NCI-H69 (cell line): ENCODE measurements at regions not wholly inside any gene's neighbourhood (a gene's known extent, or its start where the extent isn't known, plus 50 kb on each side); places are given as distances from the start of the nearest gene placed in this dataset.
A peak's percentile ranks its signal among the peaks of the same experiment; 100 is the strongest.

Experiments
- DNase-seq: peaks from one replicate; lab custom pipeline; 2025; lab: John Stamatoyannopoulos, UW

DNA sequence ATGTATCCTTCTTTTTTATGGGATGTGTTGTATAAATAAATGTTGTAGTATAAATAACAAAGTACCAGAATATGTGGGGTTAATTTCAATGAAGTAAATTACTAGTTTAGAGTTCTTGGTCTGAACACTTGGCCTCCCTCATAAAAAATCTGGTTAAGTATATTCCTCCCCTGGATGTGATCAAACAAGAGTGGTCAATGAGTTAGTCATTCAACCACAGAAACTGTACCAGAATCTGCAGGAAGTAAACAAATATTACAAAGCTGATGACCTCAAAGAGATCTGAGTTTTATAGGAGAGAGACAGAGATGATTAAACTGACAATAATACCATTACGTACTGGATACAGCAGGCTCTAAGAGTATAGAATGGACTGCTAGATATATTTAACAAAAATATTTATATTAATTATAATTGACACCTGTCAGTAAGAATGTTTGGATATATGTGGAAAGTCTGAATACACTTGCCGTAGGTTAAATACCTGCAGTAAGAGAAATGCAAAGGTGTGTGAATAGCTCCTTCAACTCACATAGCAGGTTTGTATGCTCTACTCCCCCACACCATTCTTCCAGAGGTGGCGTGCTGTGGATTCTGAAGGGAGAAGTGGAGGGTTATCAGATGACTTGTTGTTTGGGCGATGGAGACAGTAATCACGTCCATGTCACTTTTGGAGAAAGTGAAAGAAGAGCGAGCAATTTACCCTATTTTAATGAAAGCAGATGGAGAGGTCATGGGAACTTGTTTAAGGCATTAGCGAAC is 108.3 kb upstream of the LRATD1 start:
- DNase-seq, result no peak

GRCh38 chr2:14524803-14525080 is 107.8 kb upstream of the LRATD1 start:
- DNase-seq, result no peak

DNA sequence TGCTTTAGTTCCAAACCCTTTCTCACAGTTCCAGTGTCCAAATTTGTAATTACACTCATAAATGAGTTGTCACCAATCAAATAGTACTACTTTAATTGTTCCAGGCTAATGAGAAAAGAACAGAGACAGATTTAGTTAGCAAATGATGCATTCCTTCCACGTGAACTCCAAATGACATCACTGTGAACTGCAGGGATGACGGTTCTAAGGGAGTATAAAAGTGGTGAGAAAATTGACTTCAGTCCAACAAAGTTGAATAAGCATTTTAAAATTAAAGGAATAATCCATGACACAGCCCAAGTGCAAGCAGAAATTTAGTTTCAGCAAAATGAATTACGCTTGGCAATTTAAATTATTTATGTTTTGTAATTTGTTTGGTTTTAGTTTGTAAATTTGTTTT is 102.0 kb upstream of the LRATD1 start:
- no peak for DNase-seq

DNA sequence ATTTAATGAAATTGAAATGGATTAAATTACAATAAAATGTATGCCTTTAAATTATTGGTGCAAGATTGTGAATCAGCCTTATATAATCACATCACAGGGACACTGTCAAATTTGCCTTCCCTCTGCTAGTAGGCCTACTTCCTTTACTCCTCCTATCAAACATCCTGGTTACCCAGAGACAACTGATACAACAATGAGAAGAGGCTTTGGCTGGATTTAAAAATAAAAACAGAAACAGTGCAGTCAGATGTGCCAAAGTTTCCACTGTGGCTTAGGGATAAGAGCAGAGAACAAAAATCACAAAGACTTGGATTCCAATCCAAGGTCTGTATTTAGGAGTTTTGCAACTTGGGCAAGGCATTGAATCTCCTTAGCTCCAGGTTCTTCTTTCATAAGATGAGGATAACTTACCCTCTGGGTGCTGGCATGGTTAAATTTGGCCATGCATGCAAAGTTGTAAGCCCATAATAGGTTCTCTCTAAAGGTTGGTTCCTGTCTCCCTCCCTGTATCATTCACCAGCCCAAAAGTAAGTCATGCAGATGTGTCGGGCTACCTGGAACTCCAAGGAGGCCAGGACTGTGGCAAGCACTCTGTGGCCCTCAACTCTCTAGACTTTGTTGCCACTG is 99.3 kb upstream of the LRATD1 start:
- DNase-seq, result no peak

- peak; percentile 4 for DNase-seq
Measured at GRCh38 chr2:14535156-14535555, 97.4 kb upstream of the LRATD1 start.

DNA sequence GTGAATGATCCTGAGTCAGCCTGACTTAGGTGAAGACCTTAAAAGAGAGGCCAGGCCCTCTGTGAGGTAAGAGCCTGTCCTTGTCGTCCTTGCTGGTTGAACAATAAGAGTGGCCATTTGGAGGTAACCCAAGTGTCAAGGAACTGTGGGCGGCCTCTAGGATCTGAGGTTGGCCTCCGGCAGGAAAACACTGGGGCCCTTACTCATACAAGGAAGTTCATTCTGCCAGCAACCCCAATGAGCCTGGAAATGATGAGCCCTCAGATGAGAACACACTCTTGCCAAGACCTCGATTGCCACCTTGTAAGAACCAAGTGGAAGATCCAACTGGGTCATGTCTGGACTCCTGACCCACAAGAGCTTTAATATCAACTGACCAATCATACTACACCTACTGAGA is 95.5 kb upstream of the LRATD1 start:
- DNase-seq, result no peak

- no peak for DNase-seq
Measured at GRCh38 chr2:14540015-14540414, 92.5 kb upstream of the LRATD1 start.

GRCh38 chr2:14543284-14543683 is 89.2 kb upstream of the LRATD1 start:
- DNase-seq, result peak; percentile 55

DNA sequence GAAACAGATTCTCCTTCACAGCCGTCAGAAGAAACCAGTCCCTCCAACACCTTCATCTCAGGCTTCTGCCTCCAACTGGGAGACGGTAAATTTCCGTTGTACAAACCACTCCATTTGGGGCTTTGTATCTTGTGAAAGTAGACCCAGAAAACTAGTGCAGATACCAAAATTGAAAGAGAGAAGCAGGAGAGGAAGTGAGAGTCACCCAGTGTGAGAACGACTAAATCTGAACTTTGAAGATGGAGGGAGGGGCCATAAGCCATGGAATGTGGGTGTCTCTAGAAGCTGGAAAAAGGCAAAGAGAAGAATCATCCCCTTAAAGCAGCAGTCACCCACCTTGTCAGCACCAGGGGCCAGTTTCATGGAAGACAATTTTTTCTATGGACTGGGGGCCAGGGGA is 88.3 kb upstream of the LRATD1 start:
- DNase-seq, result no peak

DNA sequence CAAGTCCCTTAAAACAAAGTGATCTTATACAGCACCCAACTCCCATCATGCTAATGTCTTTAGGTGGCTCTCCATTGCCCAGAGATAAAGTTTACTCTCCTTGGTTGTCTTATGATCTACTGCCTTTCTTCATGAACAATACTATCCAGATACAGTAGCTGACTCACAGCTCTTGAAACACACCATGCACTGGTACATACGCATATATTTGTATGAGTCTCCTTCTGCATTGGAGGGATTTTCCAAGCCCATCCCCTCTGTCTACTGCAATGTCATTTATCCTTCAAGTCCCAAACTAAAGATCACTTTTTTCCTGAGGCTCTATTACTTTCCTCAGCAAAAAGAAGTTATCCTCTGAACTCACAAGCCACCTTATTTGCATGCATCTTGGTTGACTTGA is 84.7 kb upstream of the LRATD1 start:
- DNase-seq, result no peak

DNA sequence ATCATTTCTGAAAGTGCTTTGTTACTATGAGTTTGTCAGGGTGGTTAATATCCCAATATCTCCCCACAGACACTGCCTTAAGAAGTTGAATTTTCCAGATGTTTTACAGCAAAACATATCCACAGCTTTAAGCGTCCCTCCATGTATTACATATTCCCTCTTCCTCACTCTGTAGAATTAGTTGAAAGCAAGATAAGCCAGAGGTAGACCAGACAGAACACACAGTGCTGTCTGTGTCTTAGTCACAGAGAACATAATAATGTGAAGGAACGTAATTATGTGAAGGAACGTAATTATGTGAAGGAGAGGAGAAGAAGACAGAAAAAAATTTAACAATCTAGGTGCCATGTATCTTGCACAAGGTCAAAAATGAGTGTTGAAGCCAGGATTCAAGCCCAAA is 81.9 kb upstream of the LRATD1 start:
- DNase-seq, result no peak

DNA sequence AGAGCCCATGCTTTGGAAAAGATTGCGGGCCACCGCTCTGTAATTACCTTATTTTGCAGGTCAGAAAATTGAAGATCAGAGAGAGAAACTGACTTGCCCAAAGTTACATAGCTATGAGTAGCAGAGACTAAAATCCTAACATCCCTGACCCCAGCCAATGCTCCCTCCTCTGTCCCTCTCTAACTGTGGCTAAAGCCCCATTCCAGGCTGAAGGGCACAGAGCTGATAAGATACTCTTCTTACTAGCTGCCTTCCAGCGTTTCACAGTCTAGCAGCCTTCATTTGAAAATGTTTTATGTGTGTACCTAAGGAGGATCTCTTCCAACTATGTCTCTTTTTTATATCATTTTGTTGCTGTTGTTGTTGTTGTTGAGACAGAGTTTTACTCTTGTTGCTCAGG is 81.4 kb upstream of the LRATD1 start:
- no peak for DNase-seq

DNA sequence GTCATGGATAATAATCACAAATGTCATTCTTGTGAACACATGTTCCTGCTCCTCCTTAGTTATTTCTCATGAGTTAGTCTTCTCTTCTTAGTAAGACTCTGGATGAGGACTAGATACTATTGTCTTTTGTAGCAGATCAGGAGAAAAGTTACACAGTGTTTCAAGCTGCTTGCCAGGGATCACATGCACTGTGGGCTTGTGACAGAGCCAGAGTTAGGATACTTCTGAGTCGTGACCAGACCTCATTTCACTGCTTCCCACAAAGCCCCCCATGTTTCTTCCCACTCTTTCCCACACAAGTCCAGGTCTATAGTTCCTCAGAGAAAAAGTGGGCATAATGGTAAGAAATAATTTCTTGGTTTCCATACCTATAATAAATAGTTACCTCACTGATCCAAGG is 80.2 kb upstream of the LRATD1 start:
- DNase-seq, result no peak

DNA sequence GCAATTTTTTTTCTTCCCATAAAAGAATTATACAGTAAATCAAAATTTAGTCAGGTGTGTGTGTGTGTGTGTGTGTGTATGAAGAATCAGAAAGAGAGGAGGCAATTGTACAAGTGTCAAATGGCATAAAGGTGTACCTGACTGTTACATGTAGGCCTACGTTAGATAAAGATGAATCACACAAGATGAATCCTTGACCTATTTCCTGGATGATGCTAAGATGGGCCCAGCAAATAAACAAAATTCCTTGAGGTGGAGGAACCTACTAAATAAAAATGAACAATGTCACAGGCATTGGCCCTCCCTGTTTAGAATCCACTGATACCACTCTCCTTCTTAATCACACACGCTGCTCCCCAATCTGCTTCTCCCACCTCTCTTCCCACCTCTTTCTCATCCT is 79.7 kb upstream of the LRATD1 start:
- no peak for DNase-seq

DNA sequence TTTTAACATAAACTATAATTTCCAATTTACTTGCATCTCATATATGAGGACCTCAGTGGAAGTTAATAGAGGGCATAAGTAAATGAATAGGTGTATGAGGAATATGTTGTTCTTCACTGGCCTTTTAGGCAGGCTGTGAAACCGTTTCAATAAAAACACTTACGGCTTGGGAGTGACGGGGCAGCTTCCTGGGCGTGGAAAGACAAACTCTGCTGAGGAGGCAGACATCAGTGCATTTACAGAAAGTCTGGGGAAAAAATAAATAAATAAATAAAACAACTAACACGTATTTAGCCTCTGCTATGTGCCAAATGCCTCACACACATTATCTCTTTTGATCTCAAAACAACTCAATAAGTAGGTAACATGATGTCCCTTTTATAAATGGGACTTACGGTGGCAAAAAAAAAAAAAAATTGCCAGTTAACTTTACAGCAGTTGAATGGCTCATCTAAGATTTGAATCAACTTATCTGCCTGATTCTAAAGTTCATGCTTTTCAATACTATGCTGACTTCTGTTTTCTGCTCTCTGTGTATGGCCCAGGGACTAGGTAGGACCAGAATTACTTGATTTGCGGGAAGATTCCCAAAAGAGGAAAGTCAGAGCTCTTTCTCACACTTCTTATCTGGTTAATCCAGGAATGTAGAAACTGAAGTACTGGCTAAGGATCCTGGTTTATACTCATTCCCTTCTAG is 77.5 kb upstream of the LRATD1 start:
- DNase-seq, result no peak

GRCh38 chr2:14557111-14557510 is 75.4 kb upstream of the LRATD1 start:
- no peak for DNase-seq

GRCh38 chr2:14557916-14558315 is 74.6 kb upstream of the LRATD1 start:
- no peak for DNase-seq

GRCh38 chr2:14558335-14558919 is 74.1 kb upstream of the LRATD1 start:
- DNase-seq, result no peak

- peak; percentile 24 for DNase-seq
Measured at GRCh38 chr2:14560716-14561115, 71.8 kb upstream of the LRATD1 start.

- DNase-seq, result no peak
Measured at GRCh38 chr2:14563324-14563723, 69.2 kb upstream of the LRATD1 start.

DNA sequence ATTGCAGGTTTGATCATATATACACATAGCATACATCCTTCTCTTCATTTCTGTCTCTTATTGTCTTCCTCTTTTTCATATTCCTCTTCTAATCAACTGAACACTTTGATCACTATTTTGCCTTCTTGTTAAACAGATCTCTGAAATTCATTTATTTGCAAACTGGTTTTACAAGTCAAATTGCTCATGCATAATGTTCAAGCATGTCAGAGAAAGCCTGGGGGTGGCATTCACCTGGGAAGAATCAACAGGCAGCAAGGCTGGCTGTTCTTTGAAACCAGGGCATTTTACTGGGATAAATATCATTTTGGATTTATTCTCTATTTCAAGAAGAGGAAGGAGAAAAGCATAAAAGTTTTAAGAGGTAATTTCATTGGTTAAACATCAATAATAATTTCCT is 66.9 kb upstream of the LRATD1 start:
- DNase-seq, result peak; percentile 20

DNA sequence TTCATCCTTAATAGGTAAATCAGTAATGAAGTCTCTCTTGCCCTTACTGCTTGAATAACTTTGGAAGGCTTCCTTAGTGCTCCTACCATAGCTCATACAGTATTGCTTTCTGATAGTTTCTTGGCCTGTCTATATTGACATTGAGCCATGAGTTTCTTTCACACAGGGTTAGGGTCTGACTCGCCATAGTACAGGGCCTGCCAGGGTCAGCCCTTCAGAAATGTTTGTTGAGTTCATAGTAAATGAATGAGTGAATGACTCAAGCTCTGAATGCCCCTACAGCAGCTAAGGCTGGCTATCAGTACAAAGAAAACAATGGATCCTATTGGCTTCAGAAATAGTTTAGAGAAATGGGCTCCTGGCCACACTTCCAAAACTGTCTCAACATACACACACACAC is 65.0 kb upstream of the LRATD1 start:
- DNase-seq, result no peak

DNA sequence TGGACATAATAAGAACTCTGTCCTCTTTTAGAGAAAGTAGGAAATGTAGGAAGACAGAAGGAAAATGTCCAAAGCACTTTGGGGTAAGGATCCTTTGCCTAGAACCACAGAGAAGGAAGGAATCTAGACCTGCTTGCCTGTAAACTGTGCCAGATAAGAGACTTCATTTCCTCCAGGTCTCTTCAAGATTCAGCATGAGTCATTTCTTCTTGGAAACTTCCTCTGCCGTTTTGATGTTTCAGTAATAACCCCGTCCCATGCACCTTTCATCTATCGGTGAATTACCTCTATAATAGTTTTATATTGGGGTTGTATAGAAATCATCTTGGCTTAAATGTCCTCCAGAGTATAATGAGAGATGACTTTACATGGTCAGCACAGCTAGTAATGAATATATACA is 63.2 kb upstream of the LRATD1 start:
- DNase-seq, result no peak
